Stimulated activated naive CD8-positive, alpha-beta T cell treated with anti-CD3 and anti-CD28 coated beads, Interleukin-15, Interleukin-2, amounts not matched to agents 100 U/mL and 50 U/mL, for 24 hours (primary cell): ENCODE measurements at regions not wholly inside any gene's neighbourhood (a gene's known extent, or its start where the extent isn't known, plus 50 kb on each side); places are given as distances from the start of the nearest gene placed in this dataset.
A peak's percentile ranks its signal among the peaks of the same experiment; 100 is the strongest.
"Not testable (repeated sequence)": the region's sequence is repeated elsewhere in the genome, so short reads cannot be mapped to it uniquely, and the experiment has no call there.

Experiments
- ATAC-seq: fragments of 150-1000 bp; cut with Tn5 transposase; one replicate; pipeline ENCODE4 v1.10.0; 2021
- DNase-seq: peaks from one replicate; pipeline ENCODE4 v3.0.0; 2021

DNA sequence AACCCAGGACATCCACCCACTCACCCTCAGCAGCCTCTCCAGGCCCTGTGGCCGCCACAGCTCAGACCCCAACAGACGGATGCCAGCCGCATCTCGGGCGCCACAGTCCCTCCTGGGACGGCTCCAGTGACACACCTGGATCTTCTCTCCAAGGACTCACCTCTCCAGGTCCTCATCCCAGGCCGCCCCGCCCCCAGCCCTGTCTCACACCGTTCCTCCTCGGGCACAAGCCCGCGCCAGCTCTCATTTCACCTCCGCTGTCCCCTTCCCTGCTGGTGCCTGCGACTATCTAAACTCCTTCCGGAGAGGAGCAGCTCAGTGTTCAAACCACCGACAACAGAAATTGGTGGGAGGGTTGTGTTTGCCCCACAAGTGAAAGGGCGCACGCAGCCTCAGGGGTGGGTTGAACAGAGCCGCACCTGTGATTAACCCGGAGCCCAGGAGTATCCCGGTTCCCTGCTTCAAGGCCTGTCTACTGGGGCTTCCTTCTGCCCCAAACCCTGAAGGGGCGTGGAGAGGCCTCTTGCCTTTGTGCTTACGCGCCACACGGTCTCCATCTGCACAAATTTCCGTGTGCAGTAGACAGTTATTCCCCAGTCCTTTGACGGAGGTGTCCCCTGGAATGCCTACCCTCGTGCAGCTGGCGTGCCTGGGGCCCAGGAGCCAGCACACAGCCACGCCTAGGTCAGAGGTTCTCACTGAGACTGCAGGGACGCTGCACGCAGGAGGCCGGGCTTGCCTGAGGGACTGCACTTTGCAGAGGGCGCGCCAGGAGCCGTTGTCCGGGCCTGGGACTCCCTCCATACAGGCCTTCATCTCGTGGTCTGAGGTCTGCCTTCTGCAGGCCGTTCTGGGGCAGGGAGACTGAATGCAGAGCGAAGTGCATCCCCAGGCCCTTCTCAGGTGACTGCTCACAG lies 232.7 kb downstream of the DLL1 start:
- ATAC-seq (no peak), DNase-seq (no peak)

DNA sequence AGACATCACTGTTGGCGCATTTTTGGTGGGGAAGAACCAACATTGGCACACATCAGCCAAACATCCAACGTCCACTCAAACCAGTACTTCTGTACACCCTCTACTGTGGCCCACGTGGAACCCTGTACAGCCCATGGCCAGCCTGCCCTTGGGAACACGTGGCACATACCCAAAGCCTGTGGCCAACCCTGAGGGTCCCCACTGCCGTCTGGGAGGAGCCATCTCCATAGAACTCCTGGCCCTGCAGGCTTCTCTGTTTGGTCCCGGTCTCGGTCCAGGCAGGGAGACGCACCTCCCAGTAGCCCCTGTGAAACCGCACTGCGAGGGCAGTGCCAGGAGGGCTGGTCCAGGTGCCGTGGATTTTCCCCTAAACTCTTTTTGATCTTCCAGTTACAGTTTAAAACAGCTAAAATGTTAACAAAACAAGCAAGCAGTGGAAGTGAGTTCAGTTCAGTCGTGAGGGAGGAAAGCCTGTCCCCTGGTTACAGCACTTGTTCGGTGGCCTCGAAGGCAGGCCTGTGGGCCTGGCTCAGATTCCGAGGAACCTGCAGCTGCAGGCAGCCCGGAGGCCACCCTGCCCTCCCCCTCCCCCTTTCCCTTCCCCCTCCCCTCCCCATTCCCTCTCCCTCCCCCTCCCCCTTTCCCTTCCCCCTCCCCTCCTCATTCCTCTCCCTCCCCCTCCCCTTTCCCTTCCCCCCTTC lies 233.7 kb downstream of the DLL1 start:
- no peak for ATAC-seq
- no peak for DNase-seq

- no peak for ATAC-seq
- DNase-seq: no peak
Observed at GRCh38 chr6:170056278-170056711, 234.6 kb downstream of the DLL1 start.

DNA sequence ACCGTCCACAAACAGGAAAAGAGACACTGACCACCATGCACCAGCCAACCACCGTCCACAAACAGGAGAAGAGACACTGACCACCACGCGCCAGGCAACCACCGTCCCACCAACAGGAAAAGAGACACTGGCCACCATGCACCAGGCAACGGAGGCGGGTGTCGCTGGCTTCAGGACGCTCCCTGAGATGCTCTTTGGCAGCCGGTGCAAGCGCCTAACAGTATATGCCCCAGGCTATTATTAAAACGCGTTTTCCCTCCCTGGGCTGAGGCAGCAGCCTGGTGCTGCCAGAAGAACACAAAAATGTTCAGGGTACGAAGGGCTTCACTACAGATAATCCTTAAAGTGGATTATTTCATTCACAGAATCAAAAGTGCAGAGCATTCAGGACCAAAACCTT lies 235.1 kb downstream of the DLL1 start:
- not testable (repeated sequence) for ATAC-seq, DNase-seq

- DNase-seq (no peak), ATAC-seq (no peak)
Observed at GRCh38 chr6:170053966-170054661, 236.8 kb downstream of the DLL1 start.

- DNase-seq: no peak
- ATAC-seq: no peak
Observed at GRCh38 chr6:170052991-170053821, 237.7 kb downstream of the DLL1 start.

GRCh38 chr6:170051229-170052172 lies 239.4 kb downstream of the DLL1 start:
- DNase-seq: no peak
- ATAC-seq: no peak

GRCh38 chr6:170050591-170051041 lies 240.3 kb downstream of the DLL1 start:
- DNase-seq: no peak
- ATAC-seq: no peak

DNA sequence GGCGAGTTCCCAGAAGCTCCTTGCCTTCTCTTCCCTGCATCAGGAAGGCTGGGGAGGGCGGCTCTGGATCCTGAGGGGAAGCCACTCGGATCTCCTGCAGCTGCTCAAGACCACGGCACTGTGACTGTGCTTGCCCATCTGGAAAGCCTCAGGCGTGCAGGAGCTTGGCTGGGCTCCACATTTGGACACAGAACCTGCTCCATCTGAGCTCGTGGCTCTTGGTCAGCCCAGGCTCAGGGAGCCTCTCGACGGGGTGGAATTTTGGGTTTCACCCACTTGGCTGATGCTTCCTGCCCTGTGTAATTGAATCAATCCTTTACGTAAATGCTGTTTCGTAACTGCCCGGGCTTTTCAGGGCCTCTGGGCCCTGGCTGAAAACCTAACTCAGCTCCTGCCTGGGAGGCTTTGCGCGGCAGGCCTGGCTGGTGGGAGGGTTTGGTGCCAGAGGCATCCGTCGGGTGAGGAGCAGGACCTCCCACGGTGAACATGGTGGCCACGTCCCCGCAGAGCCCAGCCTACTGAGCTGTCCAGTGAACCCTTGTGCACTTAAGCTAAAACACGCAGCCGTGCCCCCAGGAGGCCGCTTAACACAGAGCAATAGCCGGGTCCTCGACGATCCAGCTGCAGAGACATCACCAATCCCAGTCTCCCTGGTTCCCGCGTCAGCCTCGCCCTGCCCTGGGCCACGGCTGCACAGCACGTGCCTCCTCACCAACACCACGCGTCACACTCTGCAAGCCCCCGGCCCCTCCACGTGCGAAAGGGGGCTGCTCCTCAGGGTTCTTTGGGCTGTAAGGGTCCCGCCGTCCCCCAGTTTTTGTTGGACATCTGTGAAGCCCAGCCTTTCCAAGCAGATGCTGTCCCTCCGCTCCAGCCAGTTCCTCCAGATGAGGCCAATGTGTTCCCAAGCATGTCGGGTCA lies 241.0 kb downstream of the DLL1 start:
- DNase-seq (no peak), ATAC-seq (no peak)

- ATAC-seq: peak; percentile 20
- no peak for DNase-seq
Observed at GRCh38 chr6:170048615-170049256, 242.1 kb downstream of the DLL1 start.

- DNase-seq (no peak), ATAC-seq (no peak)
Observed at GRCh38 chr6:170047823-170048222, 243.1 kb downstream of the DLL1 start.

- DNase-seq (no peak), ATAC-seq (no peak)
Observed at GRCh38 chr6:170046791-170047626, 243.9 kb downstream of the DLL1 start.

DNA sequence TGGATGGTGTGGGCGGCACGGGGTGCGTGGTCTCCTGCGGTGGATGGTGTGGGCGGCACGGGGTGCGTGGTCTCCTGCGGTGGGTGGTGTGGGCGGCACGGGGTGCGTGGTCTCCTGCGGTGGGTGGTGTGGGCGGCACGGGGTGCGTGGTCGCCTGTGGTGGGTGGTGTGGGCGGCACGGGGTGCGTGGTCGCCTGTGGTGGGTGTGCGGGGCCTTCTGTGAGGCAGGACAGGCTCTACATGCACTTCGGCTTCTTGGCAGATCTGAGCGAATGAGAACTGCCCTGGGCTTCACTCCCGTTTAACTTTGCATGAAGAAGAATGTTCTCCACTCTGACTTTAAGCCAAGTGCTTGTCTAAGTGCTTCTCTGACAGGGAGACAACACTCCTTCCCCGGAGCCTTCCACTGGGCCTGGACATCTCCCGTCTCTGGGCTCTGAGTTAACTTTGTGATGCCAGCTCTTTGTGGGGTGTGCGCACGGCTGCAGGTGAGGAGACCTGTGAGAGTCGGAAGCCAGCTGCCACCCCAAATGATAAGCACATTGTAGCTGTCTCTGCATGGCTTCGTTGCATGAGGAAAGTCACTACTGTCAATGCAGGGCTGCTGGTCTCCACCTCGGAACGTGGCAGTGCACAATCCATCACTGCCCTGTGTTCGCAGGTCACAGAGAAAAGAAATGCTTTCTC lies 244.8 kb downstream of the DLL1 start:
- no peak for DNase-seq
- ATAC-seq: no peak

DNA sequence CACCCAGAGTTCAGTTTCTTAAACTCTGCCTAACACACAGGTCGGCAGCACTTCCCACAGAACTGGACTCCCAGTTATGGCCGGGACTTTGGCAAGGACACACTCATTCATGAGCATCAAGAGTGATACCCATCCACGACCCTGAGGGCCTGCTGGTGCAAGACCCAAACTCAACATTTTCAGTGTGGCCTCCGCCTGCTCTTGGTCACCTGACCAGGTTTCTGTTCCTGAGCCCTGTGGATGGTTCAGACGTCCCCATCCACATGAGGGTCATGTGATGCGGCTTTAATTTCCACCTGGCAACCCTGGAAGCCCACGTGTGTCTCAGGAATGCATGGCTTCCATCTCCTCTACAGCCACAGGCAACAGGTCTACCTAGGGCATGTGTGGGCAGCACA lies 245.3 kb downstream of the DLL1 start:
- ATAC-seq (no peak), DNase-seq (no peak)

GRCh38 chr6:170044836-170045562 lies 245.9 kb downstream of the DLL1 start:
- DNase-seq (no peak), ATAC-seq (no peak)

GRCh38 chr6:170043881-170044790 lies 246.7 kb downstream of the DLL1 start:
- ATAC-seq: no peak
- DNase-seq: no peak
